ENCODE measurements at regions not wholly inside any gene's neighbourhood (a gene's known extent, or its start where the extent isn't known, plus 50 kb on each side); places are given as distances from the start of the nearest gene placed in this dataset.

DNA sequence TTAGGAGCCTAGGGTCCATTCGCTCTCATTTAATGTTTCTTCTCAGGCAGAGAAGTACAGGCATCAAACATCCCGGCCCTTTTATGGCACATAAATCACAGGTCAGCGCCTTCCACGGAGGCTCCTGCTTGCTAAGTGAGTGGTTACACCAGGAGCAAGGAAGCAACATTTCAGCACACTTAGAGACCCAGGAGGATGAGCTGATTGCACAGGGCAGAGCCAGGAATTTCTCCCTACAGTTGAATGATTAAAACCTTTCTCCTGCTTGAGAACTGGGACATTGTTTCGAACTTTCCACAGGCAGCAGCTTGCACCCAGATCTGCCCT, 233.4 kb downstream of the SPTSSA start:
- Histone ChIP-seq H3K27ac (ENCODE audit: low read depth, low read length) (no peak overlapping the region), H3K9me3 (ENCODE audit: control insufficient read depth, insufficient read depth, low read depth, low read length) (no peaks in the 10 kb centered on the region), H3K27me3 (ENCODE audit: control insufficient read depth, insufficient read depth, low read length) (peaks cover 9% of the 10 kb centered on the region; the same call in 1 of the 2 replicates), H3K4me3 (ENCODE audit: low read depth, low read length) (no peak overlapping the region), H3K4me1 (ENCODE audit: control insufficient read depth, insufficient read depth, low read length) (peaks cover 10% of the 10 kb centered on the region), H3K9ac (ENCODE audit: low read length) (no peak overlapping the region), H3K36me3 (ENCODE audit: control insufficient read depth, insufficient read depth, low read length) (no peaks in the 10 kb centered on the region)

GRCh38 chr14:34227834-34228649, 234.0 kb downstream of the SPTSSA start:
- Histone ChIP-seq H3K4me3 (ENCODE audit: low read depth, low read length) (no peak overlapping the region; the same call in 1 of the 2 replicates), H3K9ac (ENCODE audit: low read length) (no peak overlapping the region), H3K4me1 (ENCODE audit: control insufficient read depth, insufficient read depth, low read length) (peaks cover 16% of the 10 kb centered on the region), H3K36me3 (ENCODE audit: control insufficient read depth, insufficient read depth, low read length) (no peaks in the 10 kb centered on the region), H3K9me3 (ENCODE audit: control insufficient read depth, insufficient read depth, low read depth, low read length) (no peaks in the 10 kb centered on the region), H3K27me3 (ENCODE audit: control insufficient read depth, insufficient read depth, low read length) (peaks cover 9% of the 10 kb centered on the region; the same call in 1 of the 2 replicates), H3K27ac (ENCODE audit: low read depth, low read length) (no peak overlapping the region)

GRCh38 chr14:34224221-34224620, 237.8 kb downstream of the SPTSSA start:
- Histone ChIP-seq H3K4me1 (ENCODE audit: control insufficient read depth, insufficient read depth, low read length) (peaks cover 23% of the 10 kb centered on the region), H3K4me3 (ENCODE audit: low read depth, low read length) (no peak overlapping the region), H3K36me3 (ENCODE audit: control insufficient read depth, insufficient read depth, low read length) (no peaks in the 10 kb centered on the region), H3K27me3 (ENCODE audit: control insufficient read depth, insufficient read depth, low read length) (peaks cover 9% of the 10 kb centered on the region; the same call in 1 of the 2 replicates), H3K9ac (ENCODE audit: low read length) (no peak overlapping the region), H3K9me3 (ENCODE audit: control insufficient read depth, insufficient read depth, low read depth, low read length) (no peaks in the 10 kb centered on the region), H3K27ac (ENCODE audit: low read depth, low read length) (no peak overlapping the region)

DNA sequence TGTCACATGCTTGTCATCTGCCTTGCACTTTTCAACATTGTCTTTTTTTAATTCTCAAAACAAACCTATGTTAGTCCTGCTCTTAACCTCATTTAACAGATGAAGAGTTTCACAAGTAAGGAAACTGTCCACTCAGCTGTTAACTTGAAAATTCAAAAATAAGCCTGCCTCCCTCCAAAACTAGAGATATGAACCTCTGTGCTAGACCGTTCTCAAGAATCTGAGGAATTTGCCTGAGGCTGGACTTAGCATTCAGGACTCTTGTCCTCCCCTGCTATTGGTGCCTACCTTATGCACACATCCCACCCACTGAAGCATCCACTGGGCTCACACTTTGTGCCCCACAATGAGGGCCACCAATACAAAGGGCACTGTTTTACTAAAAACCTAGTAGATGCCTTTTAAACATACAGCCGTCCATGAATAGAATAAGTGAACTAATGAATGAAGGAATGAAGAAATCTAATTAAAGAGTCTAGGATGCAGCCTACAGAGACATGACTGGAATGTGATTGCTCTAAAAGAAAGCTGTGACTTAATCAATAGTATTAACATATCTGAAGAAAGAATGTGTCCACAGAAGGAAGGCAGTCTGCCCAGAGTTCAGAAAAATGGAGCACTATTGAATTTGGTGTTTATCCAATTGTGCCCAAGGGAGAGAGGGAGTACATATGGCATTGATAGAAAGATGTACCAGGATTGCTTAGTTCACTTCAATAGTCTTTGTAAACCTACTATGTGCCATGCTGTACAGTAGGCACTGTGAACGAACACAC, 238.5 kb downstream of the SPTSSA start:
- Histone ChIP-seq H3K4me1 (ENCODE audit: control insufficient read depth, insufficient read depth, low read length) (peaks cover 22% of the 10 kb centered on the region), H3K27ac (ENCODE audit: low read depth, low read length) (no peak overlapping the region), H3K9ac (ENCODE audit: low read length) (no peak overlapping the region), H3K9me3 (ENCODE audit: control insufficient read depth, insufficient read depth, low read depth, low read length) (no peaks in the 10 kb centered on the region), H3K36me3 (ENCODE audit: control insufficient read depth, insufficient read depth, low read length) (no peaks in the 10 kb centered on the region), H3K4me3 (ENCODE audit: low read depth, low read length) (no peak overlapping the region), H3K27me3 (ENCODE audit: control insufficient read depth, insufficient read depth, low read length) (peaks cover 9% of the 10 kb centered on the region; the same call in 1 of the 2 replicates)

- peaks cover 9% of the 10 kb centered on the region; the same call in 1 of the 2 replicates for H3K27me3 ChIP-seq (ENCODE audit: control insufficient read depth, insufficient read depth, low read length)
- no peak overlapping the region for H3K9ac ChIP-seq (ENCODE audit: low read length)
- no peaks in the 10 kb centered on the region for H3K9me3 ChIP-seq (ENCODE audit: control insufficient read depth, insufficient read depth, low read depth, low read length)
- H3K27ac ChIP-seq (ENCODE audit: low read depth, low read length) = no peak overlapping the region
- H3K36me3 ChIP-seq (ENCODE audit: control insufficient read depth, insufficient read depth, low read length) = no peaks in the 10 kb centered on the region
- peaks cover 20% of the 10 kb centered on the region for H3K4me1 ChIP-seq (ENCODE audit: control insufficient read depth, insufficient read depth, low read length)
- H3K4me3 ChIP-seq (ENCODE audit: low read depth, low read length) = no peak overlapping the region
These were observed 239.2 kb downstream of the SPTSSA start for GRCh38 chr14:34222867-34223266.

DNA sequence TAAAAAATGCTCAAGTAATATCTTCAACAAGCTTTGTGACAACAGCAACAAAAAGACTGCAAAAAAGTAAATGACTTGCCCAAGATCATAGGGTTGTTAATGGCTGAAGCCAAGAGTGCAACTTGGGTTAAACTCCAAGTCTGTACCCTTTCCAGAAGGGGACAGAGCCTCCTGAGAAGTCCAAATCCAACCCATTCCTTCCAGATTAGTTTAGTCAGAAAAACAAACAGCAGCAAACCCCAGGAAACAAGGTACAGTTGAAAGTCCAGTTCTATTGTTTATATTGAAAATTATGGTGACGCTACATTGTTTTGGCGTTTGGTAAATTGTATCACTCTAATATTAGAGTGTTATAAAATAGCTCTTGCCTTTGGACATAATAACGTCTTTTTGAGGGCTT, 239.9 kb downstream of the SPTSSA start:
- no peak overlapping the region for H3K4me3 ChIP-seq (ENCODE audit: low read depth, low read length)
- H3K27me3 ChIP-seq (ENCODE audit: control insufficient read depth, insufficient read depth, low read length) = 0 out of 2 replicates have a peak, but pooled peaks cover 2% of the 10 kb centered on the region
- no peaks in the 10 kb centered on the region for H3K36me3 ChIP-seq (ENCODE audit: control insufficient read depth, insufficient read depth, low read length)
- no peak overlapping the region for H3K9ac ChIP-seq (ENCODE audit: low read length)
- no peak overlapping the region for H3K27ac ChIP-seq (ENCODE audit: low read depth, low read length)
- H3K4me1 ChIP-seq (ENCODE audit: control insufficient read depth, insufficient read depth, low read length) = peaks cover 18% of the 10 kb centered on the region
- H3K9me3 ChIP-seq (ENCODE audit: control insufficient read depth, insufficient read depth, low read depth, low read length) = no peaks in the 10 kb centered on the region

GRCh38 chr14:34220921-34221320, 241.1 kb downstream of the SPTSSA start:
- no peaks in the 10 kb centered on the region for H3K9me3 ChIP-seq (ENCODE audit: control insufficient read depth, insufficient read depth, low read depth, low read length)
- H3K9ac ChIP-seq (ENCODE audit: low read length) = no peak overlapping the region
- H3K36me3 ChIP-seq (ENCODE audit: control insufficient read depth, insufficient read depth, low read length) = no peaks in the 10 kb centered on the region

DNA sequence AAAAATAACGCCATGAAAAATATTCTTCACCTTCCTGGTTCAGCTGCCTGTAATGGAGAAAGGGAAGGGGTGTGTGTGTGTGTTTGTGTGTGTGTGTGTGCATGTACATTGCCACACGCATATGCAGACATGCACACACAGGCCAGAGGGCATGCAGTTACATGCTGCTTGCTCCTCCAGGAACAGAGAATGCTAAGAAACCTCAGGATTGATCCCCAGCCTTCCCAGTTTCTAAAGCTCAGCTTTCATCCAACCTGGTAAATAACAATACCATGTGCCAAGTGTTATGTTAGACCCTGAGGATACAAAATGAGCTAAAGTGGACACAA, 241.7 kb downstream of the SPTSSA start:
- Histone ChIP-seq H3K4me3 (ENCODE audit: low read depth, low read length) (no peak overlapping the region), H3K9me3 (ENCODE audit: control insufficient read depth, insufficient read depth, low read depth, low read length) (no peaks in the 10 kb centered on the region), H3K9ac (ENCODE audit: low read length) (no peak overlapping the region), H3K27ac (ENCODE audit: low read depth, low read length) (no peak overlapping the region), H3K4me1 (ENCODE audit: control insufficient read depth, insufficient read depth, low read length) (peaks cover 18% of the 10 kb centered on the region), H3K27me3 (ENCODE audit: control insufficient read depth, insufficient read depth, low read length) (no peaks in the 10 kb centered on the region), H3K36me3 (ENCODE audit: control insufficient read depth, insufficient read depth, low read length) (no peaks in the 10 kb centered on the region)

More at GRCh38 chr14:34220921-34221320, 241.1 kb downstream of the SPTSSA start:
- no peak overlapping the region for H3K4me3 ChIP-seq (ENCODE audit: low read depth, low read length)
- no peaks in the 10 kb centered on the region for H3K27me3 ChIP-seq (ENCODE audit: control insufficient read depth, insufficient read depth, low read length)
- H3K4me1 ChIP-seq (ENCODE audit: control insufficient read depth, insufficient read depth, low read length) = peaks cover 18% of the 10 kb centered on the region
- H3K27ac ChIP-seq (ENCODE audit: low read depth, low read length) = no peak overlapping the region

DNA sequence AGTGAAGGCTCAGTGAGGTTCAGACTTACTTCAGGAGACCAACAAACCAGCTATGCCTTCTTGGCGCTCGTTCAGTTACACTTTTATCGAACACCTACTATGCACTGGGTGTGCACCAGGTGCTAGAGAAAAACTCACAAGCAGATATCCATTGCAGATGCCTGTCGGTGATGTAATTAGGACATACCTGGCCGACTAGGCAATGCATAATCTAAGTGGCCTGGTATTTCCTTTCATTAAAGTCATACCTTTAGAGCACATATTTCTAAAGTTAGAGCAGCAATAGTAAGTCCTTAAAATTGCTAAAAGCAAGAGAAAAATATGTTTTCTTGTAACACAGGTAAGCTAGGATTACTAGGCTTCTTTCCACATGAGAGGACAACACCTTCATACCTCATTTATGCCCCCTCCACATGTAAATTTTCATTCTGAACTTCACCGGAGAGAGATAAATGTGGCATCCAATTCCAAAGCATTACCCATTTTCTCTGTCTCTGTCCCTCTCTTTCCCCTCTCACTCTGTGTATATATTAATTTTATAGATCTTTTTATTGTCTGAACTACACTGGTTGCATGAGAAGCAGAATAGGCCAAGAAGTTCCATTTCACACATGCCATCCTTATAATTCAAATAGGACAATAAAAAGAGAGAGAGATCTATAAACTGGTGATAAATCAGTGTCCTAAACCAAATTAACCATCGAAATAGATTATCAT, 242.2 kb downstream of the SPTSSA start:
- peaks cover 18% of the 10 kb centered on the region for H3K4me1 ChIP-seq (ENCODE audit: control insufficient read depth, insufficient read depth, low read length)
- no peaks in the 10 kb centered on the region for H3K27me3 ChIP-seq (ENCODE audit: control insufficient read depth, insufficient read depth, low read length)
- H3K9me3 ChIP-seq (ENCODE audit: control insufficient read depth, insufficient read depth, low read depth, low read length) = no peaks in the 10 kb centered on the region
- H3K27ac ChIP-seq (ENCODE audit: low read depth, low read length) = no peak overlapping the region
- no peak overlapping the region for H3K4me3 ChIP-seq (ENCODE audit: low read depth, low read length)
- no peaks in the 10 kb centered on the region for H3K36me3 ChIP-seq (ENCODE audit: control insufficient read depth, insufficient read depth, low read length)
- no peak overlapping the region for H3K9ac ChIP-seq (ENCODE audit: low read length)

- H3K9me3 ChIP-seq (ENCODE audit: control insufficient read depth, insufficient read depth, low read depth, low read length) = no peaks in the 10 kb centered on the region
- H3K27ac ChIP-seq (ENCODE audit: low read depth, low read length) = no peak overlapping the region
- H3K4me1 ChIP-seq (ENCODE audit: control insufficient read depth, insufficient read depth, low read length) = peaks cover 15% of the 10 kb centered on the region
- H3K4me3 ChIP-seq (ENCODE audit: low read depth, low read length) = no peak overlapping the region
- no peak overlapping the region for H3K9ac ChIP-seq (ENCODE audit: low read length)
- H3K27me3 ChIP-seq (ENCODE audit: control insufficient read depth, insufficient read depth, low read length) = no peaks in the 10 kb centered on the region
- no peaks in the 10 kb centered on the region for H3K36me3 ChIP-seq (ENCODE audit: control insufficient read depth, insufficient read depth, low read length)
These were observed 243.2 kb downstream of the SPTSSA start for GRCh38 chr14:34218881-34219280.

GRCh38 chr14:34214961-34215360, 247.1 kb downstream of the SPTSSA start:
- Histone ChIP-seq H3K4me1 (ENCODE audit: control insufficient read depth, insufficient read depth, low read length) (no peaks in the 10 kb centered on the region), H3K36me3 (ENCODE audit: control insufficient read depth, insufficient read depth, low read length) (no peaks in the 10 kb centered on the region), H3K27ac (ENCODE audit: low read depth, low read length) (no peak overlapping the region), H3K4me3 (ENCODE audit: low read depth, low read length) (no peak overlapping the region), H3K9me3 (ENCODE audit: control insufficient read depth, insufficient read depth, low read depth, low read length) (no peaks in the 10 kb centered on the region), H3K27me3 (ENCODE audit: control insufficient read depth, insufficient read depth, low read length) (no peaks in the 10 kb centered on the region), H3K9ac (ENCODE audit: low read length) (no peak overlapping the region)
